Body of pancreas (tissue), 4 donors: ENCODE measurements at regions not wholly inside any gene's neighbourhood (a gene's known extent, or its start where the extent isn't known, plus 50 kb on each side); places are given as distances from the start of the nearest gene placed in this dataset.

Source experiments
- ATAC-seq: fragments of 150-250 bp; one replicate; pipeline ENCODE4 v1.9.1; 2016
- DNase-seq, 4 donors: peaks; one replicate each; pipeline ENCODE4 v3.0.0-alpha.2; 2019
- H3K27ac ChIP-seq, 4 donors: fragments of 200-600 bp; sonication (generic); 1 replicate in 3 of 4; 2 replicates in 1 of 4; pipeline versions ENCODE4 v1.5.1 to v1.6.1; 2016 to 2019; ENCODE audit warnings: mild to moderate bottlenecking in 1 of 4, mixed read lengths in 1 of 4, moderate library complexity in 1 of 4
- H3K27me3 ChIP-seq, 2 donors: fragments of 200-600 bp; sonication (generic); one replicate each; pipeline ENCODE4 v1.6.0; 2016; ENCODE audit warnings: mild to moderate bottlenecking in 1 of 2
- H3K36me3 ChIP-seq, 2 donors: fragments of 200-600 bp; sonication (generic); replicated peaks in 1 of 2; 2 replicates each; pipeline ENCODE4 v1.5.1; 2016; ENCODE audit warnings: low read depth in 2 of 2; ENCODE audit not compliant: insufficient read depth in 1 of 2
- H3K4me1 ChIP-seq: fragments of 200-600 bp; sonication (generic); one replicate; pipeline ENCODE4 v1.6.0; 2016
- H3K4me3 ChIP-seq, 2 donors: fragments of 200-600 bp; sonication (generic); 1 replicate in 1 of 2; 2 replicates in 1 of 2; pipeline ENCODE4 v1.5.1; 2016 to 2019
- H3K9me3 ChIP-seq, 3 donors: fragments of 200-600 bp; sonication (generic); 1 replicate in 2 of 3; 2 replicates in 1 of 3; pipeline ENCODE4 v1.5.1; 2016
- POLR2A ChIP-seq, 3 donors: fragments of 450-650 bp; IDR thresholded peaks; one replicate each; pipeline ENCODE4 v1.6.1; 2016; ENCODE audit warnings: antibody characterized with exemption in 3 of 3, mild to moderate bottlenecking in 2 of 3
- WGBS, 2 donors: methylation state at CpG; one replicate each; pipeline ENCODE4 v1.1.5; 2017; 5-methylcytosine and 5-hydroxymethylcytosine counted together
- intact Hi-C: fragments of 100-400 bp; cut with DNase I; formaldehyde crosslinking; loops from one replicate; pipeline ENCODE4 v1.15.1; 2023
- TF ChIP-seq, protein P1 (sequence below), 7 experiments: fragments of 450-650 bp in 4 of 7; fragments of 200-600 bp in 3 of 7; sonication (generic) in 3 of 7; IDR thresholded peaks; one replicate each; pipeline ENCODE4 v1.5.1; 2016 to 2019; ENCODE audit warnings: antibody characterized with exemption in 7 of 7

DNA sequence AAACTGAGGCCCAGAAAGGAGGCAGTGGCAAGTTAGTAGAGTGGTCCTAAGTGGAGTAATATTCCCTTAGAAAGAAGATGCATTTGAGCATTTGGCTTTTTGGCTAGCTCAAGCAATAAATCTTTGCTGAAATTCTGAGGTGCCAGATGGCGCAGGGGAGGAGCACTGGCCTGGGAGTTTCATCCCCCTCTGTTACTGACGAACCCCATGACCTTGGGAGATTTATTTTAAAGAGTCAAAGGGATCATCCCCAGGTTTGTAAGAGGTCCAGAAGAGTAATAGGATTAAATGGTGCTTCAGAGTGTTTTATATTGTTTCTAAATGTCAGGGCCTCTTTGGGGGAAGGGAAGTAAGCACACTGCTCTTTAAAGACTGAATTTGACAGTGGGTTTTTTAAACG lies 85.1 kb upstream of the PIAS1 start:
- TF ChIP-seq POLR2A (IDR thresholded peaks at IDR 0.05), result no peak
- TF ChIP-seq, protein P1, sequence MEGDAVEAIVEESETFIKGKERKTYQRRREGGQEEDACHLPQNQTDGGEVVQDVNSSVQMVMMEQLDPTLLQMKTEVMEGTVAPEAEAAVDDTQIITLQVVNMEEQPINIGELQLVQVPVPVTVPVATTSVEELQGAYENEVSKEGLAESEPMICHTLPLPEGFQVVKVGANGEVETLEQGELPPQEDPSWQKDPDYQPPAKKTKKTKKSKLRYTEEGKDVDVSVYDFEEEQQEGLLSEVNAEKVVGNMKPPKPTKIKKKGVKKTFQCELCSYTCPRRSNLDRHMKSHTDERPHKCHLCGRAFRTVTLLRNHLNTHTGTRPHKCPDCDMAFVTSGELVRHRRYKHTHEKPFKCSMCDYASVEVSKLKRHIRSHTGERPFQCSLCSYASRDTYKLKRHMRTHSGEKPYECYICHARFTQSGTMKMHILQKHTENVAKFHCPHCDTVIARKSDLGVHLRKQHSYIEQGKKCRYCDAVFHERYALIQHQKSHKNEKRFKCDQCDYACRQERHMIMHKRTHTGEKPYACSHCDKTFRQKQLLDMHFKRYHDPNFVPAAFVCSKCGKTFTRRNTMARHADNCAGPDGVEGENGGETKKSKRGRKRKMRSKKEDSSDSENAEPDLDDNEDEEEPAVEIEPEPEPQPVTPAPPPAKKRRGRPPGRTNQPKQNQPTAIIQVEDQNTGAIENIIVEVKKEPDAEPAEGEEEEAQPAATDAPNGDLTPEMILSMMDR (IDR thresholded peaks at IDR 0.05), result no peak
- no peak overlapping the region for H3K27ac ChIP-seq
- intact Hi-C loops, result no loop called here
- ATAC-seq (no peak), DNase-seq (no peak)
- H3K9me3 ChIP-seq, result no peaks in the 10 kb centered on the region
- no peaks in the 10 kb centered on the region for H3K36me3 ChIP-seq
- peaks cover 16% of the 10 kb centered on the region for H3K4me1 ChIP-seq
- H3K27me3 ChIP-seq, result no peaks in the 10 kb centered on the region
- 76 to 78% methylated on average over 3 of the region's 3 CpGs for WGBS, 2 donors
- no peak overlapping the region for H3K4me3 ChIP-seq

DNA sequence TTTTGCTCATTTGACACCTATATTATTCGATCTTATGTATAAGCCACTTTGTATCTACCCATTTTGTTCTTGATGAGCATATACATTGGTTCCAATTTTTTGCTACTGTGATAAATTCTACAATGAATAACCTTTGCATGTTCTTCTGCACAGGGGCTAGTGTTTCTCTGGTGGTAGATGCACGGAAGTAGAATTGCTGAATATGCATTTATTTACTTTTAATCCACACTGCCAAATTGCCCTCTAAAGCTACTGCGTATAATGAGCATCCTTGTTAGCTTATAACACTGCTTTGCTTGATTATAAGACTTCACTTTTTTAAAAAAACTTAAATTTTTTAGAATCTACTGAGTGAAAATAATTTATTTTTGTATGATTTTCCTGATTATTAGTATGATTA lies 84.2 kb upstream of the PIAS1 start:
- H3K4me1 ChIP-seq, result peaks cover 16% of the 10 kb centered on the region
- no peaks in the 10 kb centered on the region for H3K36me3 ChIP-seq
- no peaks in the 10 kb centered on the region for H3K9me3 ChIP-seq
- no peak for TF ChIP-seq POLR2A (IDR thresholded peaks at IDR 0.05)
- TF ChIP-seq, protein P1 (IDR thresholded peaks at IDR 0.05), result no peak
- intact Hi-C loops, result no loop called here
- no peak for DNase-seq
- ATAC-seq, result no peak
- no peak overlapping the region for H3K27ac ChIP-seq
- H3K27me3 ChIP-seq, result no peaks in the 10 kb centered on the region
- no peak overlapping the region for H3K4me3 ChIP-seq
- 68 to 89% methylated on average over 3 of the region's 3 CpGs for WGBS, 2 donors

DNA sequence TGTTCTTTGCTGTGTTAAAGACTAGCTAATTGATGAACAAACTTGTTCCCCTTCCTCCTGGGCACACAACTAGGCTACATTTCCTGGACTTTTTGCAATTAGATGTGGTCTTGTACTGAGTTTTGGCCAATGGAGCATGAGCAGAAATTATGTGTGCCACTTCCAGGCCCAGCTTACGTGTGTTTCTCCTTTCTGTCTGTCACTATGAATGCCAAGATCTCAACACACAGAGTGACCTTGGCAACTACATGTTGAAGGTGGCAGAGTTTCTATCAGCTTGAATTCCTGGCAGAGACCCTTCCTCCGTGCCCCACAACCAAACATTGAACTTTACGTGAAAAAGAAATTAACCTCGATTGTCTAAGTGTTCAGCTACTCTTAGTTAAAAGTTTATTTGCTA lies 81.7 kb upstream of the PIAS1 start:
- no peak for ATAC-seq
- intact Hi-C loops, result no loop called here
- peaks cover 16% of the 10 kb centered on the region for H3K4me1 ChIP-seq
- H3K4me3 ChIP-seq, result no peak overlapping the region
- no peaks in the 10 kb centered on the region for H3K27me3 ChIP-seq
- DNase-seq, result no peak
- WGBS, 2 donors, result 27 to 30% methylated on average over 4 of the region's 4 CpGs
- H3K9me3 ChIP-seq, result no peaks in the 10 kb centered on the region
- no peaks in the 10 kb centered on the region for H3K36me3 ChIP-seq
- TF ChIP-seq POLR2A (IDR thresholded peaks at IDR 0.05), result no peak
- TF ChIP-seq, protein P1 (IDR thresholded peaks at IDR 0.05), result no peak
- no peak overlapping the region for H3K27ac ChIP-seq

DNA sequence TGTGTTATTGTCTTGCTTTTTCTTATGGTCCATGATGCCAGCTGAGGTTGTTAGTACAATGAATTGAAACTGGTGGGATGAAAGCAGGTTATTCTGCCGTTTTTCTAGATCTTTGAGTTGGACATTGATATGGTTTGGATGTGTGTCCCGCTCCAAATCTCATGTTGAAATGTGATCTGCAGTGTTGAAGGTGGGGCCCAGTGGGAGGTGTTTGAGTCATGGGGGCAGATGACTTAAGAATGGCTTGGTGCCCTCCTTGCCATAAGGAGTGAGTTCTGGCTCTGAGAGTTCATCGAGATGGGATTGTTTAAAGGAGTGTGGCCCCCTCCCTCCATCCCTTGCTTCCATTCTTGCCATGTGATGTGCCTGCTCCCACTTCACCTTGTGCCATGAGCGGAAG lies 80.3 kb upstream of the PIAS1 start:
- intact Hi-C loops, result no loop called here
- no peak for DNase-seq
- 90 to 93% methylated on average over 4 of the region's 4 CpGs for WGBS, 2 donors

DNA sequence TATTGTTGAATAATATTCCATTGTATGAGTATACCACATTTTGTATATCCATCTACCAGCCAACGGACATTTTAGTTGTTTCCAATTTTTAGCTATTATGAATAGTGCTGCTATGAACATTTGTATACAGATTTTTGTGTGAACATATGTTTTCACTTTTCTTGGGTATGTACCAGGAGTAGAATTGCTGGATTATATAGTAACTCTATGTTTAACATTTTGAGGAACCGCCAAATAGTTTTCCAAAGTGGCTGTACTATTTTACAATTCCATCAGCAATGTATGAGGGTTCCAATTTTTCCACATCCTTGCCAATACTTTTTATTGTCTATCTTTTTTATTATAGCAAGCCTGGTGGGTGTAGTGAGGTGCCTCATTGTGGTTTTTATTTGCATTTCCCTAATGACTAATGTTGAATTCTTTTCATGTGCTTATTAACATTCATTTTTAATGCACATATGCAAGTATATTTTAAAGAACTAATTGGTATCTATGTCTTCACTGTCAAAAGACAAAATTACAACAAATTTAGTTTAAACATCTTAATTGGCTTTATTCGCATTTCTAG lies 77.5 kb upstream of the PIAS1 start:
- H3K9me3 ChIP-seq, result peaks cover 0 to 6% (median 0%) of the 10 kb centered on the region in 3 donors
- H3K4me3 ChIP-seq, result no peak overlapping the region
- no peaks in the 10 kb centered on the region for H3K36me3 ChIP-seq
- no peak for TF ChIP-seq POLR2A (IDR thresholded peaks at IDR 0.05)
- TF ChIP-seq, protein P1 (IDR thresholded peaks at IDR 0.05), result no peak
- H3K27ac ChIP-seq, result no peak overlapping the region
- DNase-seq, result no peak
- H3K27me3 ChIP-seq, result no peaks in the 10 kb centered on the region
- ATAC-seq, result no peak
- WGBS, 2 donors, result 93 to 97% methylated on average over 3 of the region's 3 CpGs
- intact Hi-C loops, result no loop called here
- peaks cover 7% of the 10 kb centered on the region for H3K4me1 ChIP-seq

More for the DNA sequence above, 80.3 kb upstream of the PIAS1 start:
- Histone ChIP-seq H3K4me3 (no peak overlapping the region), H3K36me3 (no peaks in the 10 kb centered on the region), H3K27me3 (no peaks in the 10 kb centered on the region), H3K27ac (no peak overlapping the region), H3K4me1 (peaks cover 7% of the 10 kb centered on the region), H3K9me3 (no peaks in the 10 kb centered on the region)
- TF ChIP-seq POLR2A (IDR thresholded peaks at IDR 0.05), result no peak
- TF ChIP-seq, protein P1 (IDR thresholded peaks at IDR 0.05), result no peak
- no peak for ATAC-seq
